ENCODE measurements at regions not wholly inside any gene's neighbourhood (a gene's known extent, or its start where the extent isn't known, plus 50 kb on each side); places are given as distances from the start of the nearest gene placed in this dataset.

DNA sequence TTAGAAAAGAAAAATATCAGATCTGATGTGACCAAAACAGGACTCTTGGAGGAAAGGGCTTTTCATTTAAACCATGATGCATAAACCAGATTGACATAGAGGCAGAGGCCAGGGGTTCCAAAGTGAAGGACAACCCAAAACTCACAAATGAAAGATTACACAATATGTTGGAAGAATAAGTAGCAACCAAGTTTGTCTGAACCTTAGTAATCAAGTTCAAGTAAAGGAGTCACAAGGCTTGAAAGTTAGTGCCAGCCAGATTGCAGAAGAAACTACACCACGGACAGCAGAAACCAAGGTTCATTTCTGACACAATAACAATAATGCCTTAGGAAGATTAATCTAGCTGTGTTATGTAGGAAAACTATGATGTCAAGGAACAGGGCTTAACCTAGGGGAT is 124.6 kb downstream of the ZC3H11B start:
- Histone ChIP-seq H3K4me3 (no peak overlapping the region), H3K27ac (no peak overlapping the region), H3K9me3 (no peaks in the 10 kb centered on the region), H3K4me1 (no peaks in the 10 kb centered on the region), H3K4me2 (no peak overlapping the region)
- FAIRE-seq (no peak), DNase-seq (ENCODE audit: low read depth in 1 of 2, low spot score in 1 of 2) (no peak), ATAC-seq (no peak)
- 21% methylated on average over 1 of the region's 1 CpG for WGBS (ENCODE audit: missing lambda C conversion rate)
- TF ChIP-seq HOXA7 (CRISPR knock-in tag; IDR thresholded peaks at IDR 0.05) = no peak
- ChIA-PET CTCF (interaction anchor here (0.7 to 1.1 kb wide), 3 partner anchors 9 to 11 kb away, joined by 3 to 4 read pairs (median 4); no protein-coding TSS in a partner anchor), POLR2A (no interaction called here)

DNA sequence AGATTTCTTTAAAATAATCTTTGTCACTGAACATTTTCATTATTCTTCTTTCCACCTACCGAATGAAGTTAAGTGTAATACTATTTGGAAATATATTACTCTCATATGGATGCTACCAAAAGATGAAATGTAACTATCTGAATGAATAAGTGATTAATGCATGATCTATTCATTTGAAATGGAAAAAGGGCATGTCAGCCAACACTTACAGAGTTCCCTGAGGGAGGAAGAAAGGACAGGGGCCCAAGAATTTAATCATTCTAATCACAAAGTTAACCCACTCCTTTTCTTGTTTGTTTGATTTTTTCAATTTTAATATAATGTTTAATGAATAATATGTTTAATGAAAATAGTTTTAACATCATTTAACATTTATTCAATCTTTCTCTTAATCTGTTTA is 129.4 kb downstream of the ZC3H11B start:
- CTCF ChIA-PET = no interaction called here
- DNase-seq (ENCODE audit: low read depth in 1 of 2, low spot score in 1 of 2) (no peak), FAIRE-seq (no peak), ATAC-seq (no peak)
- H3K9me3 ChIP-seq = no peaks in the 10 kb centered on the region
- H3K4me2 ChIP-seq = no peak overlapping the region
- H3K27ac ChIP-seq = no peak overlapping the region
- H3K4me3 ChIP-seq = no peak overlapping the region
- POLR2A ChIA-PET = no interaction called here
- 68% methylated on average over 1 of the region's 1 CpG for WGBS (ENCODE audit: missing lambda C conversion rate)
- TF ChIP-seq NPAS2 (CRISPR knock-in tag; IDR thresholded peaks at IDR 0.05; ENCODE audit: borderline replicate concordance) = no peak
- TF ChIP-seq CEBPB (IDR thresholded peaks at IDR 0.05) = no peak
- TF ChIP-seq, protein P1, sequence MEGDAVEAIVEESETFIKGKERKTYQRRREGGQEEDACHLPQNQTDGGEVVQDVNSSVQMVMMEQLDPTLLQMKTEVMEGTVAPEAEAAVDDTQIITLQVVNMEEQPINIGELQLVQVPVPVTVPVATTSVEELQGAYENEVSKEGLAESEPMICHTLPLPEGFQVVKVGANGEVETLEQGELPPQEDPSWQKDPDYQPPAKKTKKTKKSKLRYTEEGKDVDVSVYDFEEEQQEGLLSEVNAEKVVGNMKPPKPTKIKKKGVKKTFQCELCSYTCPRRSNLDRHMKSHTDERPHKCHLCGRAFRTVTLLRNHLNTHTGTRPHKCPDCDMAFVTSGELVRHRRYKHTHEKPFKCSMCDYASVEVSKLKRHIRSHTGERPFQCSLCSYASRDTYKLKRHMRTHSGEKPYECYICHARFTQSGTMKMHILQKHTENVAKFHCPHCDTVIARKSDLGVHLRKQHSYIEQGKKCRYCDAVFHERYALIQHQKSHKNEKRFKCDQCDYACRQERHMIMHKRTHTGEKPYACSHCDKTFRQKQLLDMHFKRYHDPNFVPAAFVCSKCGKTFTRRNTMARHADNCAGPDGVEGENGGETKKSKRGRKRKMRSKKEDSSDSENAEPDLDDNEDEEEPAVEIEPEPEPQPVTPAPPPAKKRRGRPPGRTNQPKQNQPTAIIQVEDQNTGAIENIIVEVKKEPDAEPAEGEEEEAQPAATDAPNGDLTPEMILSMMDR (IDR thresholded peaks at IDR 0.05) = no peak
- TF ChIP-seq ZNF302 (CRISPR knock-in tag; IDR thresholded peaks at IDR 0.05) = no peak
- TF ChIP-seq EHMT2 (IDR thresholded peaks at IDR 0.05; ENCODE audit: low read depth) = no peak
- TF ChIP-seq PHF8 (IDR thresholded peaks at IDR 0.05; ENCODE audit: borderline replicate concordance, low read depth) = no peak
- no peak for TF ChIP-seq ZSCAN20 (CRISPR knock-in tag; IDR thresholded peaks at IDR 0.05)
- TF ChIP-seq SREBF2 (IDR thresholded peaks at IDR 0.05) = no peak
- no peak for TF ChIP-seq HEYL (CRISPR knock-in tag; IDR thresholded peaks at IDR 0.05)
- TF ChIP-seq GATA3 (IDR thresholded peaks at IDR 0.05; ENCODE audit: borderline replicate concordance) = no peak
- no peak for TF ChIP-seq SMC3 (IDR thresholded peaks at IDR 0.05)
- no peak for TF ChIP-seq HOXB5 (CRISPR knock-in tag; IDR thresholded peaks at IDR 0.05)
- no peak for TF ChIP-seq NFE2L2 (conservative IDR thresholded peaks at IDR 0.05; ENCODE audit: low read length)
- no peak for TF ChIP-seq BCL3 (IDR thresholded peaks at IDR 0.05)
- no peaks in the 10 kb centered on the region for H3K4me1 ChIP-seq

GRCh38 chr1:219480011-219480410 is 132.9 kb downstream of the ZC3H11B start:
- FAIRE-seq (no peak), ATAC-seq (no peak), DNase-seq (ENCODE audit: low read depth in 1 of 2, low spot score in 1 of 2) (no peak)
- POLR2A ChIA-PET = no interaction called here
- TF ChIP-seq MAFK (IDR thresholded peaks at IDR 0.05; ENCODE audit: partially characterized antibody) (no peak), RCOR1 (IDR thresholded peaks at IDR 0.05; ENCODE audit: low read depth, low read length) (no peak), HEYL (CRISPR knock-in tag; IDR thresholded peaks at IDR 0.05) (no peak), USF2 (IDR thresholded peaks at IDR 0.05) (no peak), RARB (CRISPR knock-in tag; IDR thresholded peaks at IDR 0.05) (no peak), BCL3 (IDR thresholded peaks at IDR 0.05) (no peak), TFCP2L1 (CRISPR knock-in tag; IDR thresholded peaks at IDR 0.05) (no peak), CBX8 (IDR thresholded peaks at IDR 0.05) (no peak), PHF8 (IDR thresholded peaks at IDR 0.05; ENCODE audit: borderline replicate concordance, low read depth) (no peak), CHD2 (IDR thresholded peaks at IDR 0.05; ENCODE audit: low read length, partially characterized antibody) (no peak), SMC3 (IDR thresholded peaks at IDR 0.05) (no peak)
- Histone ChIP-seq H3K4me1 (no peaks in the 10 kb centered on the region), H3K27ac (no peak overlapping the region), H3K4me2 (no peak overlapping the region), H3K4me3 (no peak overlapping the region), H3K9me3 (no peaks in the 10 kb centered on the region)
- WGBS (ENCODE audit: missing lambda C conversion rate) = 78% methylated on average over 10 of the region's 10 CpGs
- CTCF ChIA-PET = interaction anchor here (1.0 kb wide), 1 partner anchor 8 kb away, joined by 3 read pairs; no protein-coding TSS in a partner anchor

Data from A549 (cell line).